HG02870 (cell line): ENCODE measurements at regions not wholly inside any gene's neighbourhood (a gene's known extent, or its start where the extent isn't known, plus 50 kb on each side); places are given as distances from the start of the nearest gene placed in this dataset.
"Not testable (repeated sequence)": the region's sequence is repeated elsewhere in the genome, so short reads cannot be mapped to it uniquely, and the experiment has no call there.

Experiments
- ATAC-seq: cut with Tn5 transposase; IDR thresholded peaks from one replicate; pipeline ENCODE4 v1.9.1; 2021; ENCODE audit warnings: mild to moderate bottlenecking, moderate library complexity; ENCODE audit not compliant: unreplicated experiment

DNA sequence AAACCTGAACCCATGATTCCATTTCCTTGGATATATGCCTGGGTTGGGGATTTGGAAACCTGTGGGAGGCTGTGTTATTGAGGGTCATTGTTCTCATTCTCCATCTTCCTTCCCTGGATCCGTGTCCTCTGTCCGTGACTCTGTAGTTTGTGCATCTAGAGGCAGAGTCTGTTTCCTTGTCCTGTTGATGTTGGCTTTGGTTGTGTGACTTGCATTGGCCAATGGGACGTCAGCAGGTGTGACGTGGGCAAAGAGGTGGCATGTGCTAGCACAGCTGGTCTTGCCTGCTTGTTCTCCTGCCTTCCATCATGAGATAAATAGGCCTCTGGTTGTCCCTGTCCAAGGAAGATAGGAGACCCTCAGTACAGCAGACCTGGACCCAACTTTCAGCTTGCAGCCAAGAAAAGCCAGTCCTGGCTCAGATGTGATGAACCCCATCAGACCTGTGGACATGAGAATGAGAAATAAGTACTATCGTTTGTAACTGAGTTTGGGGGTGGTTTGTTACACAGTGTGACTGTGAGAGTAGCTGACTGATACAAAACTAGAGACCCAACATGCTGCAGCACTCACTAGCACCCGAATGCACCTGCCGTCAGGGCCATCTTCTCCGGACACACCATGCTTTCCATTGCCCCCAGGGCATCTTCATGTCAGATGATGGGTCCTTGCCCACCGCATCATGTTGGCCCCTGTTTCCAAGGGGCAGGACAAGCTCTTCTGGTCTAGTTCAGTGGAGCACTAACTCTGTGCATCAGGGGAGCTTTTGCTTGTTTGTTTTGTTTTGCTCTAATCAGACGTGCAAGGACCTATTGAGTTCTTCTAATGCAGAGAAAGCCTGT, 195.3 kb upstream of the SULF2 start:
- ATAC-seq = no peak

DNA sequence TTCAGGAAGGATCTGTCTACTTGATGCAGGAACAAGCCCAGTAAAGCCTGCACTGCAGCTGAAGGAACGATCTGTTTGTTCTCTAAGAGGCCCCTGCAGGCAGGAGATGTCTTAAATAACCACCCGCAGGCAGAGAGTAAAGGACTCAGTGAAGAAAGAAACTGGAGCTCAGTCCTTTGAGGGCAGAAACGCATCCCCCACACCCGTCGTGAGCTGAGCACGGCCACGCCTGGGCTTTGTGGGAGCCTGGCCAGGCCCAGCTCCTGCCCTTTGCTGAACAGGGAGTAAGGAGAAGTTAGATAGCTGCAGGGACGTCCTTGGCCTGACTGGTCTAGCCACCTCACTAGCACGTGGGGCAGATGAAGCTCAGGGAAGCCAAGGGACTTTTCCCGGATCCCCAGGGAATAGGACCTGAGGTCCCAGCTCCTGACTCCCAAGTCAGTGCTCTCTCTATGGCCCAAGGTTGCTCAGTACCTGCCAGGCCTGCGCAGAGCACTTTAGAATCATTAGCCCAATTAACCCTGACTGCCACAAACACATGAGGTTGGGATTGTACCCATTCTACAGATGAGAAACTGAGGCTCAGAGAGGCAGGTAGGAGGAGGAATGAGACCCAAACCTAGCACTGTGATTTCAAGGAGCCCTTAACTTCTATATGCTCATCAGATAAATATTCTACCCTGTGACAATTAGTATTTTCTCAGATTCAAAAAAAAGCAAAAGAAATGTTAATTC, 194.2 kb upstream of the SULF2 start:
- ATAC-seq = not testable (repeated sequence)

DNA sequence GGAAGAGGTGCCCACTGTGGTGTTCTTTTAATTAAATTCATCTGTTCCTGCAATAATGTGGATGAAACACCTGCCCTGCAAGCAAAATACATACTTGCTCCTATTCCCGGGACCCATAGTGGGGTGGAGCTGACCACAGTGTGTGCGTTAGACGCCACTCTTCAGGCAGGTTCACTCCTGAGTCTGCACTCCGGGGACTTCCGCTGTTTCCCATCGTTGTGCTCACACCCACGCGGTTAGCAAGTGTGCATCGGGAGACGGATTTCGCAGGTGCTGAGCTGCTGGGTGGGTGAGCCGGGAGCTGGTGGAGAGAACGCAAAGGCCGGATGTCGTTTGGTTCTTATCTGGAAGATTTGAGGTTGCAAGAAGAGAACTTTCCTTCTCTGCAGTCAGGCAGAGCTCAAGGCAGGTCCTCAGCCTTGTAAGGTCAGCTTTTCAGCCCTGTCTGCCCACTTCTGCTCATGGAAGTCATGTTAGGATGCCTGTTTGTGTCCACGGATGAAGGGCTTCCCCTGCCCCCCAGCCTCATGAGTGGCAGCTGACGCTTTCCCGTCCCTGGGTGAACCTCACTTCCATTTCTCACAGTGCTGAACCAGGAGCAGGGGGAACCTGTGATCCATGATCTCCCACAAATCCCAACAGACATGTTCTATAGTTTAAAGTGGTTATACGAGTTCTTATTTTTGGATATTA, 193.3 kb upstream of the SULF2 start:
- not testable (repeated sequence) for ATAC-seq

DNA sequence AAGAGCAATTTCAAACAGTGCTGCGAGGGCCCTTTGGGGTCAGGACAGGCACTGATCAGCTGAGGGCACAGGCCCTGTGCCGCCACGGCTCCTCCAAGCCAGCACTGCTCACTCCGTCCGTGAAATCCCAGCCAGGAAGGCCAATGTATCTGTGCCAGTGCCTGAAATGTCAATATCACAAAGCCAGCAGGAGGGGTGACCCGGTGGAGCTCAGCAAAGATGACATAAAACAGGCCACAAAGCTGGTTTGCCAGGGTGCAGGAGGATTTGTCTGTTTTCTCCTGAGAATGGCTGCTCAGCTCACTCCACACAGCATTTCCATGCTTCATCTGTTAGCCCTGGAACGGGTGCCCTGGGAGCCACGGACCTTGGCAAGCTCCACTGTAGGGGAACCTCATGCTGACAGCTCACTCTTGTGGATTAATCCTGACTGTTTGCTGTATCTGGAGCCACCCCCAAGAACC, 192.5 kb upstream of the SULF2 start:
- ATAC-seq = not testable (repeated sequence)

DNA sequence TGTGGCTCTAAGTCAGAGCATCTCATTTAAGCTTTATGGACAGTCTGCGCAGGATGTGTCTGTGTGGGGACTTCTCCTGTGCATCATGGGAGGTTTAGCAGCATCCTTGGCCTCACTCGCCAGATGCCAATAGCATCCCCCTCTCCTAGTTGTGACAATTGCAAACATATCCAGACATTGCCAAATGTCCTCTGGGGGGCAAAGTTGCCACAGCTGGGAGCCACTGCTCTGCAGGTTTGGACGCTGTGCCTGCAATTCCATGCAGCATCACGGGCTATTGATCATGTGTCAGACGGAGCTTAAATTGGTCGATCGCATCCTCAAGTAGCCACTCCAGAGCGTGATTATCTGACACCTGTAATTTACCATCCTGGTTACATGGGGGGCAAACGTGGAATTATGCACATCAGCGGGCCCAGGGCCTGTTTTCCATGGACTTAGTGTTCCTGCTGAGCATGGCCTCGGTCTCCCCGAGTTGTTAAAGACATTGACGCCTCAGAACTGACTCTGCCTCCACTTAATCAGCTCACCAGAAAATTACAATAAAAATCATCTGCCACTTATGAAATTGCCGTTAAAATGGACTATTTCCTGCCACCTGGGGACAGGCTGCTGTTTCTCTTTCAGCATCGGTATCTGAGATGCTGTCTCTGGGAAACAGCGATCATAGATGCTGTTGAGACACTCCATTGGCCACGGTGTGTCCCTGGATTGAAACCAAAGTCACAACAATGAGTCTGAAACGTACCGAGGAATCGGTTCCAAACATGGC, 191.9 kb upstream of the SULF2 start:
- ATAC-seq = not testable (repeated sequence)

DNA sequence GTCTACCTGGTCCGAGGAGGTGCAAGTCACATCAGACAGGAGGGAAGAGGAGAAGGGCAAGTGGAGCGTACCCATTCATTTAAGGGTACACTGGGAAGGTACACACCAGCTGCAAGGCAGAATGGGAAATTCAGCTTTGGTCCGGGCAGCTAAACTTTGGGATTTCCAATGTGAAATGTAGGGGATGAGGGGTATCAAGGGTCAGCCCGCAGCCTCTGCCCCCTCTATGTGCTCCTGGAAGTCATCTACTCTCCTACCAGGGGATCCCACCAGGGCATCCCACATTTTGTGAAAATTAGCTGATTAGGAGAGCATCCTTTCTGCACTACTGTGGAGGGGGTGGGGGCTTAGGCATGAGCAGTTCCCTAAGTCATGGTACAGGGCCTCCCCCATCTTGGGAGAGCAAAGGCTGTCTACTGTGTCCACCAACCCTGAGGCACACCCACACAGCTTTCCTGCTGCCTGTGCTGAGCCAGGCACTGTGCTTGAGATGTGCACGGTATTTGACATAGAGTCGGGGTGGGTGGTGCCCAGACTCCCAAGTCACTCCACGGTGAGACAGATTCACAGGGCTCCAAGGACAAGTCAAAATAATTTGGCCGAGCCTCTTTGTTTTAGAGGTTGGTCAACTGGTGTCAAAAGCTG, 189.1 kb upstream of the SULF2 start:
- no peak for ATAC-seq

DNA sequence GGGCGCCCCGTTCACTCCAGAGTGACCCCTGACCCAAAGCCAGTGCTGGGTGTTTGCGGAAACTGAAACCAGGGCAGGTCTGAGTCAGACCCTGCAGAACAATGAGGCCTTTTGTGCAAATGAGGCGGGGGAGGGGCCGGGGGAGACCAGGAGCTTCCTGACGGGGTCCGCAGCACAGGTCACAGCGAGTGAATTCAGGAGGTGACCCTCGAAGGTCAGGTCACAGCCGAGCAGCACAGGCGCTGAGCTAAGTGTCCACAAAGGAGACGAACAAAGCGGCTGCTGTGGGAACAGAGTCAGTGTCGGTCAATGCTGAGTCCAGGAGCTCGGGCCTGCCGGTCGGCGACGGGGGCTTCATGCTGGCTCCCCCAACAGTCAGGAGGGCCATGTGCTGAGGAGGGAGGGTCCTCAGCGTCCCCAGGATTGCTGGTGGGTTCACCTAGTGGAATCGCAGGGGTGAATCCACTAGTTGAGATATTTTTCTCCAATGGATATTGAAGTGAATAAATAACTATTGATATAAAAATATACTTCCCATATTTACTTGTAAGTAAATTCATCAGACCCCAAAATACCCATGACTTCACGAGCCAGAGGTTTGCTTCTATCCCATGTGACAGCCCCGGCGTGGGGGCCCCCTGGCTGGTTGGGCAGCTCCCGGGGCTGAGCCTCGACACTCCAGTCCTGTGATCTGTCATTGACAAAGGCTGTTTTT, 188.4 kb upstream of the SULF2 start:
- ATAC-seq = no peak

DNA sequence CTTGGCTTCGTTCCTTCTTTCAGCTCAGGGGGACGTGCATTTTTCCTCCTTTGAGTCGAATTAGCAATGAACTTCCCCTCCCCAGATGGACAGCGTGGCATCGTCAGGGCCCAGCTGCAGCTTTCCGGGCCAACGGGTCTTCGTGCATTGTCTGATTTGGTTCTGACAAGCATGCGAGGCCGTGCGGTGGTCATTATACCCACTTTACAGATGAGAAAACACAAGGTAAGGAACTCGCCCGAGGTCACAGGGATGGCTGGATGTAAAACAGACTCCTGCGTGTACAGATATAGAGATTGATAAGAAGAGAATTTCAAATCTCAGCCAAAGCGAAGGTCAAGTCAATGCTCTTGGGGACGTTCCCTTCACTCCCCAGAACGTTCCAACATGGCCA, 187.6 kb upstream of the SULF2 start:
- ATAC-seq = no peak

DNA sequence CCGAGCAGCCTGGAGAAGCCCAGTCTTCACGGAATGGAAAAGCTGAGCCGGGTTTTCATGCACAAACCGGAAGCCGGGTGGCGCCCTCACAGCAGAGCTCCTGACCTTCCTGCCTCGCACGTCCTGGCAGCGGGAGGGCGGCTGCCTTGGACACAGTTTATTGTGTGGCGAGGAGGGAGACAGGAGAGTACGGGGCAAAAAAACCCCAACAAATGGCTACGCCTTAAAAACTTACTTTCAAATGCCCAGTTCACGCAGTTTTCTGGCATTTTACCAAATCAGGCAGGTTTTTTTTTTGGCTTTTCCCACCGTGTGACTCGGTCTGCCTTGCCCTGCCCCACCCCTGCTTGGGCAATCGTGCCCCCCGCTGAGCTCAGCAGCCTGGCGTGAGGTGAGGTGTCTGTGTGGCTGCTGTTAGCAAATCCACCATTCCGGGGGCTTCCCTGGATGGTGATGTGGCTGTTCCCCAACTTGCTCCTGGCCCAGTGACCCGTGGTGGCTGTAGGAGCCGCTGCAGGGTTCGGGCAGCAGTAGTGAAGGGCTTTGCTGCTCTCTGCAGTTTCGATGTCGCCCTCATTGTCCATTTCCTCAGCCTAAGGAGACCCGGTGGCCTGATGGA, 187.1 kb upstream of the SULF2 start:
- not testable (repeated sequence) for ATAC-seq

DNA sequence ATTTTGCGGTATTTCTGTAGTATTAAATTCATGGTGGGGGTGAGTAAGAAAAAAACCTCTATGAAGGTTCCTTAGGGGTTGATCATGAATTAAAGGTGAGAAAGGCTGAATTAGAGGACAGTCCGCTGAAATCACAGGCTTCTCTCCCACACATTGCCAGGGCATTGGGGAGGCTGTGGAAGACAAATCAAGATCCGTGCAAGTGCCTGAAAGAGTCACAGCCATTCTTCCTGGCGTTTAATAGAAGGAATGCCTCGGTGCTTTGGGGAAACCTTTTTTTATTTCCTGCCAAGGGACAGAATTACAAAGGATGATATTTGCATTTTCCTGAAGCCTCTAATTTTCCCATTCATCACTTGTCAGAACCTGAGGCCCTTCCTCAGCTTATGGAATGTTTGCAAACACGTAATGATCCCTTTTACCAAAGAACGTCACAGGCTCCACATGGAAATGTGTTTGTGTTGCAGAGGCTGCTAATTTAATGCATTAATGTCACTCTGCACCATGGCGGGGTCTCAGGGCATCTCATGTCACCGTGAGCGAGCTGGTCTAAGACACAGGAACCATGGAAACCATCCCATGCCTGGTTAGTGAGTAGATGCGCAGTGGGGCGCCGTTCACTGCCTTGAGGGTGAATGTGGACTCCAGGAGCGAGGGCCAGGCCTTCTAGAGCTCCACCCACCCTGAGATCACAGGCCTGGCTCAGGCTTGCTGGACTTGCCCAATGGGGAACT, 185.9 kb upstream of the SULF2 start:
- no peak for ATAC-seq

DNA sequence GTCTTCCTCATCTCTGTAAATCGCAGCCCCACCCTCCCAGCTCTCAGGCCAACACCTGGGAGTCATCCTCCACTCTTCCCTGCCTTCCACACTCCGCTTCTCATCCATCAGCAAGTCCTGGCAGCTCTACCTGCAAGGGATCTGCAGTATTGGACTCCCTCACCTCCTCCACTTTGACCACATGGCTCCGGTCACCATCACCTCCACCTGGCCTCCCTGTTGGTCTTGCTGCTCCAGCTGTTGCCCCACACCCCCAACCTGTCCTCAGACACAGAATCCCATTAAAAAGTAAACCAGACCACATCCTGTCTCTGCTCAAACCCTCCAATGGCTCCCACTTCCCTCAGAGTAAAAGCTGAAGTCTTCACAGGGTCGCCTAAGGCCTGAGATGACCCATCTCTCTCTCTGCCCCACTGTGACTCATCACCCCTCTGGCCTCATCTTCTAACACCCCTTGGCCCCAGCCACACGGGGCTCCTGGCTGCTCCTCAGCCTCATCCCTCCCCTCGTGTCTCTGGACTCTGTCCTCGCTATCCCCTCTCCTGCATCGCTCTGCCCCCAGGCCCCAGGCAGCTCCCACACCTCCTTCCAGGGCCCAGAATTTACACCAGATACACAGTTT, 185.1 kb upstream of the SULF2 start:
- no peak for ATAC-seq

DNA sequence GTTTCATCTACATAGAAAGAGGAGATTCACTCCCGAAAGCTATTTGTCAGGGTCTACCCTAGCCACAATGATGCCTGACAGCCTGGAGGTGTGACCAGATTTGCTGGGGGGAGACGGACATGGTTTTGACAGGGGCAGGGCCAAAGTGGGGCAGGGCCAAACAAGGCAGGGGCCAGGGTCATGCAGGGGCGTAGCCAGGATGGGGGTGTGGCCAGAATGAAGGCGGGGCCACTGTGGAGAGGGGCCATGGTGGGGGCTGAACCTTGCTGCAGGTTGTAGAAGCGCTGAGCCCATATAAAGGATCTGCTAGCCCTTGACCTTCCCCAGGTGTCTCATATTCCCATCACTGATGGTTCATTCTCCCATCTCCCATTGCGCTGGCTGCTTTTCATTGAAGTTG, 184.1 kb upstream of the SULF2 start:
- no peak for ATAC-seq

DNA sequence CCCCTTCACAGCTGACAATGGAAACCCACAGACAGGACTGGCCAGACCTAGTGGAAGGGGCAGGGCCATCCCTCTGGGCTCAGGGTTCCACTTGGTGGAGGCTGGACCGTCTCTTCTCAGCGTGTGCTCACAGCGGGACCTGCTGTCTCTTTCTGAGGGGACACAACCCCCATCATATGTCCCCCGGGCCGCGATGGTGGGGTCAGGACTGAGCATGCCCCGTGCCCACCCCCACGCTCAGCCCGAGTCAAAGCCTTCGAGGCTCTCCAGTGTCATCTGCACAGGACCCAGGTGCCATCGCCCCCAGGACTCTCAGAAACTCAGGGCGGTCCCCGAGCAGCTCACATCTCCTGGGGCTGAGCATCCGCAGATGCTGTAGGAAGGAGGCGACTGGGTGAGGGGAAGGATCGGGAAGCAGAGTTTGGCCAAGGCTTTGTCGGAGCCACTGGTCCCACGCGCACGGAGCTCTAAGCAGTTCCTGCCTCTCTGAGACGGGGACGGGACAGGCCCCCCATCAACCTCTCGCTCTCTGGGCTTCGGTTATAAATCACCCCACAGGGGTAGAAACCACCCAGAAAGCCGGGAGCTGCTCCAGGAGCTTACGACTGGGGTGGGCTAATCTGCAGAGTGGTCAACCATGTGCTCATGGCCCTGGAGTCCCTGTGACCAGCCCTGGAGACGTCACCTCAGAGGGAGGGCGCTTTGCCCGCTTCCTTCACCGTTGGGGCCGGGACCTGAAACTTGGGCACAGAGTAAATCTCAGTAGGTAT, 183.4 kb upstream of the SULF2 start:
- no peak for ATAC-seq

DNA sequence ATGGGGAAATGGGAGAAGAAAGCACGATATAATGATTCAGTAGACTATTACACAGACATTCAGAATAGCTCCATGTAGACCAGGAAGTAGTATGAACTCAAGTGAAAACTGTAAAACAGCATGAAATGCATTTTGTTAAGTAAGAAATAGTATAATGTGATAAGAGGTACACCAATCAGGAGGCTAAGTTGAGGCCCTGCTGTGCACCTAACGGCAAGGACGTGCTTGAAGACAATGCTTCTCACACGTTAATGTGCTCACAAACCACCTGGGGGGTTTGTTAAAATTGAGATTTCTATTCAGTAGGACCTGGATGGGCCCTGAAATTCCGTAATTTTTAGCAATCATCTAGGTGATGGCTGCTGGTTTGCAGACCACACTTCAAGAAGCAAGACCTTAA, 178.9 kb upstream of the SULF2 start:
- ATAC-seq = no peak

DNA sequence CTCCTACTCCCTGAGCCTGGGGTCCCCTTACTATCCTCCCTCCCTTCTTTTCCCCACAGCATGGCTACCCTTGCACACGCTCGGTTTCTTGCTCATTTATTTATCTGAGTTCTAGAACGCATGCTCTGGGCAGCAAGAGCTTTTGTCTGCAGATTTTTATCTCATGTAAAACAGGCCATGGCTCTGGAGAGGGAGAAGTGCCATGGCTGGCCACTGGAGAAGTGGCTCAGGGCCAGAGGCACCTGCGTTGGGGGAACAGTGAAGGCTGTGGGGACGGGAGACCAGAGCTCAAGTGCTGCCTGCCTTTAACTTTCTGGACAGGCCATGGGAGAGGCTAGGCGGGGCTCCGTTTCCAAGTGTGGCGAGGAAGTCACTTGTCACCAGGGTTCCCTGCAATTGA, 177.7 kb upstream of the SULF2 start:
- no peak for ATAC-seq

DNA sequence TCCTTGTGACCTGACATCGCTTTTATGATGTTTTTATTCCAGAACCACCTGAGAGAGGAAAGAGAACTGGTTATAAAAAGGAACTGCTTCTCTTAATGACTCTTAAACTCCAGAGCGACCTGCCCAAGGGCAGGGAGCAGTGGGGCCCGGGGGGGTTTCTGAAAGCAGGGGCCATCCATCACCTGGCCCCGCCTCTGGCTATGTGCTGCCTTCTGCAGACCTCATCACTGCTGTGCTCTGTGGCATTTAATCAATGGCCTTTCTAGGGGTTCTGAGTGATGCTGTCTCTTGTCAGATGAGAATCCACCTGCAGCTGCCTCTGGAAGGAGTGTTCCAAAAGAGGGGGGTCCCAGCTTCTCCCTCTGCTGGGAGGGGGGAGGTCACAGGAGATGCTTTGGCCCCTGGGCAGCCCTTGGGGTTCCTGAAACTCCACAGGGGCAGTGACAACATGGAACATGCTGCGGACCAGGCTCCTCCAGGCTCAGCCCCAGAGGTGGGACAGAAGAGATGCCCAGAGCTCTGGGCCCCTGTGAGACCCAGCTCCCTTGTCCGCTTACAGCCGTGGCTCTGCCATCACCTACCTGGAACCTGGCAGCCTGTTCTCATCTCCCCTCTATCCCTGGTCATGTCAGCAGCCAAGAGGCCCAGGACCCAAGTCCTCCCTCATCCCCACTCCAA, 177.1 kb upstream of the SULF2 start:
- no peak for ATAC-seq
